ENCODE measurements at regions not wholly inside any gene's neighbourhood (a gene's known extent, or its start where the extent isn't known, plus 50 kb on each side); places are given as distances from the start of the nearest gene placed in this dataset.
"Not testable (repeated sequence)": the region's sequence is repeated elsewhere in the genome, so short reads cannot be mapped to it uniquely, and the experiment has no call there.

DNA sequence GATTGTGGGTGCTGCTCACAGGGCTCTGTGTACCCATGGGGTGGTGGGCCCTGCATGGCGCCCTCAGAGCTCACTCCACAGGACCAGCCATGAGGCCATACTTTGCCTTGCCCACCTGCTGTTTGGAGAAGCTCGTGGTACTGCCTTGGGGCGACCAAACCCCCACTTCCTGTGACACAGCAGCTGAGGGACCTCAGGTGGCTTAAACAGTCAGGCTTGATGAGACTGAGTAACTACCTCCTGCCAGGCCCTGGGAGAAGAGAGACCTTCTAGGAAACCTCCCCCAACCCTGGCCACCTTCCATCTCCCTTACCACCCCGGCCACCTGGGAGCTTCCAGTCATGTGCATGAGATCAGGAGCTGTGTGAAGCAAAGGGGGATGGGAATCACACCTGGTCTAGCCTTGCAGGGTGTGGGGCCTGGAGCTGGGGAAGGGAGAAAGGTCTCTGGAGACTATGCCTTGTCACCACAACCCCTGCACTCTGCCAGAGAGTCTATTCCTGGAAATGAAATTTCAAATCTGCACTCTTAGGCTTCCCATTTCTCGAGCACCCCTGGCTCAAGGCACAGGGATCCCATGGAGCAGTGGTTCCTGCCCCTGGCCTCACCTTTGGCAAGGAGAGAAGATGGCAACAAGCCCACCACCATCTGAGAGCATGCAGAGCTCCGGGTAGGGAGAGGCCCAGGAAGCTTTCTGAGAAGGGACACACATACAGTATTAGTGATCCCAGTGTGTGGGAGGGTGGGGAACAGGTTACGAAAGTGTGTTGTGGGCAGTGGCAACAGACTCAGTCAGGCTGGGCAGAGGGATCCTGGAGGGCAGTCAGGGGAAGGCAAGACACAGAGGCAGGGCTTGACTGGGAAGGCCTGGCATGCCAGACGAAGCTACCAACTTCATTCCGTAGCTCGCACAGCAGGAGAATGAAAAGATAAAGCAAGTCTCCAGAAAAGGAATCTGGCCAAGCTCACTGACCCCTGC is 125.0 kb downstream of the URI1 start:
- no peak for TF ChIP-seq CTCF (IDR thresholded peaks at IDR 0.05; ENCODE audit: low read depth, low read length)
- DNase-seq (ENCODE audit: extremely low read depth, low read depth) = no peak

DNA sequence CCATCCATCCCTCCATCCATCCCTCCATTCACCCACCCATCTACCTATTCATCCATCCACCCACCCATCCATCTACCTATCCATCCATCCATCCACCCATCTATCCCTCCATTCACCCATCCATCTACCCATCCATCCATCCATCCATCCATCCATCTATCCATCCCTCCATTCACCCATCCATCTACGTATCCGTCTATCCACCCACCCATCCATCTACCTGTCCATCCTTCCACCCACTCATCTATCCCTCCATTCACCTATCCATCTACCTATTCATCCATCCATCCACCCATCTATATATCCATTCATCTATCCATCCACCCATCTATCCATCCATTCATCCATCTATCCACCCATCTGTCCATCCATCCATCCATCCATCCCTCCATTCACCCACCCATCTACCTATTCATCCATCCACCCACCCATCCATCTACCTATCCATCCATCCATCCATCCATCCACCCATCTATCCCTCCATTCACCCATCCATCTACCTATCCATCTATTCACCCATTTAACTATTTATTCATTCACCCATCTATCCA is 126.0 kb downstream of the URI1 start:
- not testable (repeated sequence) for DNase-seq (ENCODE audit: extremely low read depth, low read depth)

DNA sequence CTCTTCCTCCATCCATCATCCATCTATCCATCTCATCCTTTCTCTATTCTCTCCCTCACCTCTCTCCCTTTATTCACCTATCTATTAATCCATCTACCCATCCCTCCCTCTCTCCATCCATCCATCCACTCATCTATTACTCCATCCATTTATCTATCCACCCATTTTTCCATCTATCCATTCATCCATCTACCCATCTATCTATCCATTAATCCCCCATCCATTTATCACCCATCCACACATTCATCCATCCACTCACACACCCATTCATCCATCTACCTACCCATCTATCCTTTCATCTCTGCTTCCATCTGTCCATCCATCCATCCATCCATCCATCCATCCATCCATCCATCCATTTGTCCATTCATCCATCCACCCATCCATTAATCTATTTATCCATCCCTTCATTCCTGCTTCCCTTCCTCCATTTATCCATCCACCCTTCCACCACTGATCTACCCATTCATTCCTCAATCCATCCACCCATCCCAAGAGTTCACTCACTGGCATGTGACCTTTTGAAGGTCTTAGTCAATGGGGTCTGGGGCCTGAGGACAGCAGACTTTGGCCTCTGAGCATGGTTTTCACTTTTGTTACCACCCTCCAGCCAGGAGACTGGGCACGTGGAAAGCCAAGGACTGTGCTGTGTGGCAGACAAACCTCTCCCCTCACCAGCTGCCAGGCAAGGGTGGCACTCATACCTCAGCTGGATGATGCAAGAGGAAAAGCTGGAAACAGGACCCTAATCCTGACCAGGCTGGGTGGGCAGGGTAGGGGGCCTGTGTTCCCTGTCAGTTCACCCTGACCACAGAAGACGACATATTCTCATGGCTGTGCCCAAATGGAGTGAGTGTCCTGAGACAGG is 126.7 kb downstream of the URI1 start:
- TF ChIP-seq CTCF (IDR thresholded peaks at IDR 0.05; ENCODE audit: low read depth, low read length) = no peak
- DNase-seq (ENCODE audit: extremely low read depth, low read depth) = no peak

- no peak for TF ChIP-seq CTCF (IDR thresholded peaks at IDR 0.05; ENCODE audit: low read depth, low read length)
Measured at GRCh38 chr19:30069535-30070197, 127.6 kb downstream of the URI1 start.

DNA sequence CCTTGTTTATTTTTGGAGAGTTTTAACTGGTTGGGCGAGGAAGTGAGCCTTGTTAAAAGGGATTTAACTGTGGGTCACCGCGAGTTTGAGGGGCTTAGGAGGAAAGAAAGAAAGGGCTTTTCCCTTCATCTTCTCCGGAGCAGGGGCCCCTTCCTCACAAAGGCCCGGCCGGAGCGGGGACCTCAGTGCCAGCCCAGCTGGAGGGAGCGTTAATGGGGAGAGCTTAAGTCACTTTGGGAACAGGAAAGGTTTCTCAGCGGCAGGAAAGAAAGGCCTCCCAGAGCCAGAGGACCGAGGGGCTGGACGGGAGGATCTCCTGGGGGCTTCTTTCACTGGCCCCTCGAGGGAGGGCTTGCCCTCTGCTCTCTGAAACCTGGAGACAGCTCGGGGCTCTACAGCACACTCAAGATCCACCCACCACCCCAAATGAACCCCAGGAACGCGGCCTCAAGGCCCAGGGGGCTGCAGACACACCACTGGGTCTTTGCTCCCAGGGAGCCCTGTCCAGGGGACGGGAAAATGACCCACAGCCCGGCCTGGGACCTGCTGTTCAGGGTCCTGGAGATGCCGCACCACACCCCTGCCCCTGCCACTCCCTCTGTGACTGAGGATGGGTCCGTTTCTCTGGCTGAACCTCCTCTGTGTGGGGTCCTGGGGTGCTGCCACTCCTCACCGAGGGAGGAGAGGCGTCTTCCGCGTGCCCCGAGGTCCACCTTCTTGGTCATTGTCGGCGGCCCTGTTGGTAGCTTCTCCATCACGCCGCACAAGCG is 128.3 kb downstream of the URI1 start:
- no peak for DNase-seq (ENCODE audit: extremely low read depth, low read depth)
- TF ChIP-seq CTCF (IDR thresholded peaks at IDR 0.05; ENCODE audit: low read depth, low read length) = no peak

More at GRCh38 chr19:30069535-30070197, 127.6 kb downstream of the URI1 start:
- no peak for DNase-seq (ENCODE audit: extremely low read depth, low read depth)

- DNase-seq (ENCODE audit: extremely low read depth, low read depth) = no peak
- no peak for TF ChIP-seq CTCF (IDR thresholded peaks at IDR 0.05; ENCODE audit: low read depth, low read length)
Measured at GRCh38 chr19:30070968-30071632, 129.1 kb downstream of the URI1 start.

Data from AG09319 (cell line).